BLaER1 (cell line): ENCODE measurements at regions not wholly inside any gene's neighbourhood (a gene's known extent, or its start where the extent isn't known, plus 50 kb on each side); places are given as distances from the start of the nearest gene placed in this dataset.
A peak's percentile ranks its signal among the peaks of the same experiment; 100 is the strongest.
"Not testable (repeated sequence)": the region's sequence is repeated elsewhere in the genome, so short reads cannot be mapped to it uniquely, and the experiment has no call there.

Experiments
- H3K27ac ChIP-seq: shearing (Covaris generic); formaldehyde crosslinking; 2 replicates; pipeline ENCODE4 v1.8.1; 2022
- H3K27me3 ChIP-seq: shearing (Covaris generic); formaldehyde crosslinking; 2 replicates; pipeline ENCODE4 v1.8.1; 2022
- H3K36me3 ChIP-seq: shearing (Covaris generic); formaldehyde crosslinking; 2 replicates; pipeline ENCODE4 v1.8.1; 2022
- H3K4me1 ChIP-seq: shearing (Covaris generic); formaldehyde crosslinking; 2 replicates; pipeline ENCODE4 v1.8.1; 2022
- H3K4me2 ChIP-seq: shearing (Covaris generic); formaldehyde crosslinking; 2 replicates; pipeline ENCODE4 v1.8.1; 2022
- H3K4me3 ChIP-seq: shearing (Covaris generic); formaldehyde crosslinking; 2 replicates; pipeline ENCODE4 v1.8.1; 2022
- H3K9ac ChIP-seq: shearing (Covaris generic); formaldehyde crosslinking; 2 replicates; pipeline ENCODE4 v1.8.1; 2022
- H3K9me3 ChIP-seq: shearing (Covaris generic); formaldehyde crosslinking; 2 replicates; pipeline ENCODE4 v1.8.1; 2022
- H4K20me1 ChIP-seq: shearing (Covaris generic); formaldehyde crosslinking; 2 replicates; pipeline ENCODE4 v1.8.1; 2022
- Cebpa-rat ChIP-seq: shearing (Covaris generic); IDR thresholded peaks from 2 replicates; pipeline ENCODE4 v1.8.1; 2022

- H3K9ac ChIP-seq, H3K4me2 ChIP-seq, H3K36me3 ChIP-seq, H3K27me3 ChIP-seq, H3K4me1 ChIP-seq, H4K20me1 ChIP-seq, H3K4me3 ChIP-seq, H3K9me3 ChIP-seq, H3K27ac ChIP-seq: not testable (repeated sequence)
Observed at GRCh38 chr7:29679963-29680362, 116.3 kb downstream of the PRR15 start.

GRCh38 chr7:29680601-29681000, 117.0 kb downstream of the PRR15 start:
- not testable (repeated sequence) for H3K27me3 ChIP-seq, H3K4me3 ChIP-seq, H3K4me2 ChIP-seq, H3K9me3 ChIP-seq, H3K36me3 ChIP-seq, H3K27ac ChIP-seq, H3K4me1 ChIP-seq, H4K20me1 ChIP-seq, H3K9ac ChIP-seq

- Histone ChIP-seq H3K9ac (peak overlapping the region; percentile 84), H3K27ac (peak overlapping the region; percentile 88), H3K4me2 (peak overlapping the region; percentile 82), H3K4me3 (peak overlapping the region; percentile 90)
- H3K4me1 ChIP-seq, H4K20me1 ChIP-seq, H3K36me3 ChIP-seq, H3K27me3 ChIP-seq, H3K9me3 ChIP-seq: not testable (repeated sequence)
Observed at GRCh38 chr7:29684151-29684786, 120.6 kb downstream of the PRR15 start.

GRCh38 chr7:29684787-29685650, 121.3 kb upstream of the WIPF3 start:
- H3K9me3 ChIP-seq, result no peaks in the 10 kb centered on the region
- H3K27me3 ChIP-seq, result no peaks in the 10 kb centered on the region
- peak overlapping the region; percentile 84 for H3K9ac ChIP-seq
- H3K36me3 ChIP-seq, result no peaks in the 10 kb centered on the region
- H4K20me1 ChIP-seq, result no peaks in the 10 kb centered on the region
- peak overlapping the region; percentile 82 for H3K4me2 ChIP-seq
- no peak for TF ChIP-seq Cebpa-rat
- no peaks in the 10 kb centered on the region for H3K4me1 ChIP-seq
- H3K27ac ChIP-seq, result peak overlapping the region; percentile 88
- H3K4me3 ChIP-seq, result peak overlapping the region; percentile 90

GRCh38 chr7:29685651-29686271, 120.5 kb upstream of the WIPF3 start:
- not testable (repeated sequence) for H3K9me3 ChIP-seq, H4K20me1 ChIP-seq, H3K27me3 ChIP-seq, H3K4me1 ChIP-seq, H3K36me3 ChIP-seq
- Histone ChIP-seq H3K4me2 (peak overlapping the region; percentile 82), H3K9ac (peak overlapping the region; percentile 84), H3K27ac (peak overlapping the region; percentile 88), H3K4me3 (peak overlapping the region; percentile 90)

GRCh38 chr7:29690510-29690909, 115.8 kb upstream of the WIPF3 start:
- not testable (repeated sequence) for H3K36me3 ChIP-seq, H3K4me3 ChIP-seq, H3K27ac ChIP-seq, H3K4me2 ChIP-seq, H3K4me1 ChIP-seq, H4K20me1 ChIP-seq, H3K9me3 ChIP-seq, H3K9ac ChIP-seq, H3K27me3 ChIP-seq

- not testable (repeated sequence) for H3K4me2 ChIP-seq, H3K4me1 ChIP-seq, H3K9ac ChIP-seq, H3K27ac ChIP-seq, H3K4me3 ChIP-seq, H3K27me3 ChIP-seq, H3K36me3 ChIP-seq, H3K9me3 ChIP-seq, H4K20me1 ChIP-seq
Observed at GRCh38 chr7:29696402-29696801, 109.9 kb upstream of the WIPF3 start.

- not testable (repeated sequence) for H3K4me3 ChIP-seq, H4K20me1 ChIP-seq, H3K4me1 ChIP-seq, H3K36me3 ChIP-seq, H3K4me2 ChIP-seq, H3K9me3 ChIP-seq, H3K9ac ChIP-seq, H3K27me3 ChIP-seq, H3K27ac ChIP-seq
Observed at GRCh38 chr7:29699723-29700122, 106.6 kb upstream of the WIPF3 start.

- H3K4me3 ChIP-seq, H3K9me3 ChIP-seq, H3K4me1 ChIP-seq, H4K20me1 ChIP-seq, H3K9ac ChIP-seq, H3K27me3 ChIP-seq, H3K36me3 ChIP-seq, H3K4me2 ChIP-seq, H3K27ac ChIP-seq: not testable (repeated sequence)
Observed at GRCh38 chr7:29701540-29701939, 104.8 kb upstream of the WIPF3 start.

- H3K36me3 ChIP-seq, H3K4me1 ChIP-seq, H3K4me2 ChIP-seq, H4K20me1 ChIP-seq, H3K4me3 ChIP-seq, H3K9me3 ChIP-seq, H3K27me3 ChIP-seq, H3K27ac ChIP-seq, H3K9ac ChIP-seq: not testable (repeated sequence)
Observed at GRCh38 chr7:29703830-29704229, 102.5 kb upstream of the WIPF3 start.

- not testable (repeated sequence) for H3K36me3 ChIP-seq, H3K9ac ChIP-seq, H3K27me3 ChIP-seq, H3K27ac ChIP-seq, H4K20me1 ChIP-seq, H3K4me2 ChIP-seq, H3K4me3 ChIP-seq, H3K4me1 ChIP-seq, H3K9me3 ChIP-seq
Observed at GRCh38 chr7:29709002-29709401, 97.3 kb upstream of the WIPF3 start.

GRCh38 chr7:29723127-29723526, 83.2 kb upstream of the WIPF3 start:
- H3K4me1 ChIP-seq, H3K9ac ChIP-seq, H3K27me3 ChIP-seq, H3K4me2 ChIP-seq, H3K27ac ChIP-seq, H4K20me1 ChIP-seq, H3K4me3 ChIP-seq, H3K36me3 ChIP-seq, H3K9me3 ChIP-seq: not testable (repeated sequence)
